SJSA1 (cell line): ENCODE measurements at regions not wholly inside any gene's neighbourhood (a gene's known extent, or its start where the extent isn't known, plus 50 kb on each side); places are given as distances from the start of the nearest gene placed in this dataset.

Experiments used
- DNase-seq, 2 experiments: peaks; one replicate each; pipeline ENCODE4 v3.0.0-alpha.2; 2015 to 2020; ENCODE audit warnings: low spot score in 2 of 2, low read depth in 1 of 2
- H3K27ac ChIP-seq: fragments of 250-450 bp; sonication (Bioruptor Pico); 2 replicates; pipeline ENCODE4 v1.5.1; 2020; ENCODE audit warnings: mild to moderate bottlenecking, moderate library complexity
- H3K27me3 ChIP-seq: fragments of 250-450 bp; sonication (Bioruptor Pico); replicated peaks from 2 replicates; pipeline ENCODE4 v1.5.1; 2020; ENCODE audit warnings: mild to moderate bottlenecking, moderate library complexity
- H3K36me3 ChIP-seq: fragments of 250-450 bp; sonication (Bioruptor Pico); 2 replicates; pipeline ENCODE4 v1.5.1; 2020; ENCODE audit warnings: mild to moderate bottlenecking
- H3K4me1 ChIP-seq: fragments of 250-450 bp; sonication (Bioruptor Pico); replicated peaks from 2 replicates; pipeline ENCODE4 v1.6.1; 2021; ENCODE audit warnings: mild to moderate bottlenecking
- H3K4me3 ChIP-seq: fragments of 250-450 bp; sonication (Bioruptor Pico); 2 replicates; pipeline ENCODE4 v1.5.1; 2020; ENCODE audit warnings: mild to moderate bottlenecking
- H3K9me3 ChIP-seq: fragments of 250-450 bp; sonication (Bioruptor Pico); replicated peaks from 2 replicates; pipeline ENCODE4 v1.5.1; 2020; ENCODE audit warnings: mild to moderate bottlenecking

GRCh38 chr3:15151166-15151565 is 52.2 kb upstream of the RBSN start:
- no peak overlapping the region for H3K27ac ChIP-seq
- H3K9me3 ChIP-seq = no peaks in the 10 kb centered on the region
- no peaks in the 10 kb centered on the region for H3K27me3 ChIP-seq
- no peaks in the 10 kb centered on the region for H3K36me3 ChIP-seq
- H3K4me3 ChIP-seq = no peak overlapping the region
- H3K4me1 ChIP-seq = peaks cover 14% of the 10 kb centered on the region
- no peak for DNase-seq

DNA sequence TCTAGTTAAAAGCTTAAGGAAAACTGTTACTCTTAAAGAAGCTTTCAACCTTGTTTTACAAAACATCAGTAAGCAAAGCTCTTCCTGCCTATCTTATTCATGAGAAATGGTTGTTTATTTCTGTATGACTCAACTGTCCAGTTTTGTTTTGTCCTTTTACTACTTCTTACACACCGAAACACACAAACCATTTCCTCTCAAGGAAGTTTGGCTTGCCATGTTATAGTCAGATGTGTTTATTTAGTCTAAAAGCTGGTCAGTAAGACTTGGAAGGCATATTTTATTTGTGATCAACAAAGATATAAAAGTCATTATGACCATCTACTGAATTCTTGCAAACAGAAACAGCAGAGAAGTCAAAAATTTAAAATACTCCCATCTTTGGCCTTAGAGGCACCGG is 53.2 kb upstream of the RBSN start:
- DNase-seq = peak in 1 of 2 experiments; percentile 44
- Histone ChIP-seq H3K4me3 (no peak overlapping the region), H3K27me3 (no peaks in the 10 kb centered on the region), H3K27ac (no peak overlapping the region), H3K4me1 (peaks cover 14% of the 10 kb centered on the region), H3K9me3 (no peaks in the 10 kb centered on the region), H3K36me3 (no peaks in the 10 kb centered on the region)

GRCh38 chr3:15153103-15153502 is 52.9 kb upstream of the CAPN7 start:
- Histone ChIP-seq H3K27me3 (no peaks in the 10 kb centered on the region), H3K27ac (no peak overlapping the region), H3K9me3 (no peaks in the 10 kb centered on the region), H3K36me3 (no peaks in the 10 kb centered on the region), H3K4me1 (peaks cover 14% of the 10 kb centered on the region), H3K4me3 (no peak overlapping the region)
- no peak for DNase-seq

DNA sequence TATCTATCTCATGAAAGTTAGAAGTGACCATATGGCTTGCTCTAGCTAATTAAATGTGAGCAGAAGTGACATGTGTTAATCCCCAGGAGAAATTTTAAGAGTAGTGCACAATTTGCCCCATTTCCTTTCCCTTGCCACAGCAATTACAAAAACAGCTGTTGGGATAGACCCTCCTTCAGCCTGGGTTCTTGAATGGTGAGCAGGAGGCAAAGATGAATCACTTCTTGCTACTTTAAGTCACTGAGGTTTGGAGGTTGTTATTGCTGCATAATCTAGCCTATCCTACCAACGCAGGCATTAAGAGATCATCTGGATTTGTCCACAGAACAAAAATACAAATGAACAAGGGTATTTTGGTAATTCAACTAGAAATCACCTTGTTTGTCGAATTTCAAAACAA is 51.7 kb upstream of the CAPN7 start:
- Histone ChIP-seq H3K4me3 (no peak overlapping the region), H3K4me1 (peaks cover 17% of the 10 kb centered on the region), H3K36me3 (no peaks in the 10 kb centered on the region), H3K27me3 (no peaks in the 10 kb centered on the region), H3K9me3 (no peaks in the 10 kb centered on the region), H3K27ac (no peak overlapping the region)
- DNase-seq = no peak

- H3K27me3 ChIP-seq = no peaks in the 10 kb centered on the region
- H3K4me1 ChIP-seq = peaks cover 25% of the 10 kb centered on the region
- H3K27ac ChIP-seq = no peak overlapping the region
- H3K36me3 ChIP-seq = no peaks in the 10 kb centered on the region
- DNase-seq = no peak
- H3K9me3 ChIP-seq = no peaks in the 10 kb centered on the region
- H3K4me3 ChIP-seq = no peak overlapping the region
Observed at GRCh38 chr3:15155840-15156360, 50.1 kb upstream of the CAPN7 start.
